ENCODE measurements at regions not wholly inside any gene's neighbourhood (a gene's known extent, or its start where the extent isn't known, plus 50 kb on each side); places are given as distances from the start of the nearest gene placed in this dataset.

GRCh38 chr21:36628761-36629460, 70.0 kb upstream of the SIM2 start:
- Histone ChIP-seq H3K27ac (ENCODE audit: low read depth, low read length) (no peak overlapping the region), H3F3A (ENCODE audit: control insufficient read depth, insufficient read depth) (no peaks in the 10 kb centered on the region), H3K27me3 (ENCODE audit: control insufficient read depth, low read length) (no peaks in the 10 kb centered on the region), H3K36me3 (ENCODE audit: control insufficient read depth, low read length) (no peaks in the 10 kb centered on the region), H3K9me2 (replicated peaks; ENCODE audit: control insufficient read depth, low read length) (no peaks in the 10 kb centered on the region), H3K9me3 (ENCODE audit: control insufficient read depth, insufficient read depth, low read length) (no peaks in the 10 kb centered on the region), H3K4me2 (ENCODE audit: low read length) (no peak overlapping the region), H3K79me2 (ENCODE audit: control insufficient read depth, low read length) (no peaks in the 10 kb centered on the region), H4K20me1 (ENCODE audit: control insufficient read depth, insufficient read depth, low read depth, low read length) (no peaks in the 10 kb centered on the region), H3K4me1 (ENCODE audit: control insufficient read depth, low read length) (no peaks in the 10 kb centered on the region), H3K4me3 (ENCODE audit: low read length) (no peak overlapping the region)
- TF ChIP-seq EZH2phosphoT487 (IDR thresholded peaks at IDR 0.05; ENCODE audit: borderline replicate concordance, low read length), result no peak
- TF ChIP-seq CTCF (IDR thresholded peaks at IDR 0.05; ENCODE audit: low read depth, low read length, poor library complexity, severe bottlenecking), result no peak

GRCh38 chr21:36630485-36631206, 68.3 kb upstream of the SIM2 start:
- no peak overlapping the region for H3K4me2 ChIP-seq (ENCODE audit: low read length)
- TF ChIP-seq EZH2phosphoT487 (IDR thresholded peaks at IDR 0.05; ENCODE audit: borderline replicate concordance, low read length) (no peak), CTCF (IDR thresholded peaks at IDR 0.05; ENCODE audit: low read depth, low read length, poor library complexity, severe bottlenecking) (peak; percentile 88)

GRCh38 chr21:36636016-36636415, 62.9 kb upstream of the SIM2 start:
- H3F3A ChIP-seq (ENCODE audit: control insufficient read depth, insufficient read depth), result no peaks in the 10 kb centered on the region
- H3K27me3 ChIP-seq (ENCODE audit: control insufficient read depth, low read length), result no peaks in the 10 kb centered on the region
- no peaks in the 10 kb centered on the region for H3K36me3 ChIP-seq (ENCODE audit: control insufficient read depth, low read length)
- no peaks in the 10 kb centered on the region for H3K9me2 ChIP-seq (replicated peaks; ENCODE audit: control insufficient read depth, low read length)
- TF ChIP-seq CTCF (IDR thresholded peaks at IDR 0.05; ENCODE audit: low read depth, low read length, poor library complexity, severe bottlenecking), result no peak
- no peak for TF ChIP-seq EZH2phosphoT487 (IDR thresholded peaks at IDR 0.05; ENCODE audit: borderline replicate concordance, low read length)
- H3K27ac ChIP-seq (ENCODE audit: low read depth, low read length), result no peak overlapping the region
- H3K4me1 ChIP-seq (ENCODE audit: control insufficient read depth, low read length), result no peaks in the 10 kb centered on the region
- H4K20me1 ChIP-seq (ENCODE audit: control insufficient read depth, insufficient read depth, low read depth, low read length), result no peaks in the 10 kb centered on the region
- no peak overlapping the region for H3K4me2 ChIP-seq (ENCODE audit: low read length)
- peaks cover 13% of the 10 kb centered on the region for H3K9me3 ChIP-seq (ENCODE audit: control insufficient read depth, insufficient read depth, low read length)
- H3K4me3 ChIP-seq (ENCODE audit: low read length), result no peak overlapping the region
- H3K79me2 ChIP-seq (ENCODE audit: control insufficient read depth, low read length), result no peaks in the 10 kb centered on the region

More at GRCh38 chr21:36630485-36631206, 68.3 kb upstream of the SIM2 start:
- Histone ChIP-seq H3K27ac (ENCODE audit: low read depth, low read length) (no peak overlapping the region), H3K27me3 (ENCODE audit: control insufficient read depth, low read length) (no peaks in the 10 kb centered on the region), H3K9me3 (ENCODE audit: control insufficient read depth, insufficient read depth, low read length) (peaks cover 1% of the 10 kb centered on the region; the same call in 1 of the 2 replicates), H3K79me2 (ENCODE audit: control insufficient read depth, low read length) (no peaks in the 10 kb centered on the region), H3K9me2 (replicated peaks; ENCODE audit: control insufficient read depth, low read length) (no peaks in the 10 kb centered on the region), H4K20me1 (ENCODE audit: control insufficient read depth, insufficient read depth, low read depth, low read length) (no peaks in the 10 kb centered on the region), H3K4me3 (ENCODE audit: low read length) (no peak overlapping the region), H3K4me1 (ENCODE audit: control insufficient read depth, low read length) (no peaks in the 10 kb centered on the region), H3K36me3 (ENCODE audit: control insufficient read depth, low read length) (no peaks in the 10 kb centered on the region), H3F3A (ENCODE audit: control insufficient read depth, insufficient read depth) (no peaks in the 10 kb centered on the region)
